HepG2 (cell line): ENCODE measurements at regions not wholly inside any gene's neighbourhood (a gene's known extent, or its start where the extent isn't known, plus 50 kb on each side); places are given as distances from the start of the nearest gene placed in this dataset.
A peak's percentile ranks its signal among the peaks of the same experiment; 100 is the strongest.

Experiments used
- ATAC-seq: fragments of 200-7000 bp; cut with Tn5 transposase; 3 replicates; pipeline ENCODE4 v1.9.1; 2020; ENCODE audit warnings: mild to moderate bottlenecking, moderate library complexity
- BruUV-seq: library from RNA; stranded (reverse); fragments of 400-500 nt; replicated peaks from 2 replicates; lab custom pipeline; 2021; lab: Mats Ljungman, UMichigan
- CTCF ChIA-PET: fragments of 300-600 bp; formaldehyde crosslinking; extraction: SDS; loops from one replicate; lab custom pipeline; 2021; ENCODE audit warnings: low total read pairs, inconsistent platforms, low intra/inter-chr PET ratio; lab: Yijun Ruan, JAX
- POLR2A ChIA-PET: fragments of 350-600 bp; sonication (Branson Sonifier 250); formaldehyde crosslinking; loops from one replicate; lab custom pipeline; 2020; ENCODE audit warnings: antibody characterized with exemption, inconsistent platforms; lab: Yijun Ruan, JAX
- DNase-seq: peaks from one replicate; pipeline ENCODE4 v3.0.0-alpha.2; 2015; ENCODE audit warnings: low spot score
- FAIRE-seq: peaks from 3 replicates; lab custom pipeline; 2011; peaks lifted over from hg19 to GRCh38; lab: Jason Lieb, UNC
- H2AFZ ChIP-seq: one replicate; pipeline ENCODE4 v1.6.1; 2011; ENCODE audit warnings: low read length, inconsistent platforms
- H3K27ac ChIP-seq: fragments of 300-600 bp; 3 replicates; pipeline ENCODE4 v1.8.0; 2011; ENCODE audit warnings: mixed run types, mild to moderate bottlenecking, mixed read lengths, low read length, inconsistent platforms; ENCODE audit not compliant: insufficient read depth; ENCODE audit errors: extremely low read length
- H3K27me3 ChIP-seq, 2 experiments: fragments of 200-600 bp in 1 of 2; 2 replicates in 1 of 2; 3 replicates in 1 of 2; pipeline versions ENCODE4 v1.6.0 to v1.8.0; 2011; ENCODE audit warnings: low read length in 2 of 2, mild to moderate bottlenecking in 2 of 2, moderate library complexity in 2 of 2, inconsistent platforms in 1 of 2; ENCODE audit not compliant: insufficient read depth in 2 of 2, control insufficient read depth in 1 of 2
- H3K36me3 ChIP-seq, 2 experiments: fragments of 200-600 bp in 1 of 2; replicated peaks in 1 of 2; 2 replicates in 1 of 2; 3 replicates in 1 of 2; pipeline versions ENCODE4 v1.5.1 to v1.8.0; 2011; ENCODE audit warnings: low read length in 2 of 2, inconsistent platforms in 1 of 2; ENCODE audit not compliant: insufficient read depth in 2 of 2, control insufficient read depth in 1 of 2
- H3K4me1 ChIP-seq: 2 replicates; pipeline ENCODE4 v1.5.1; 2012; ENCODE audit warnings: low read length, inconsistent platforms; ENCODE audit not compliant: insufficient read depth
- H3K4me2 ChIP-seq: 2 replicates; pipeline ENCODE4 v1.6.0; 2011; ENCODE audit warnings: low read depth, low read length, inconsistent platforms
- H3K4me3 ChIP-seq, 3 experiments: fragments of 200-600 bp in 1 of 3; sonication (generic), shearing (Covaris generic) in 1 of 3; replicated peaks in 1 of 3; 2 replicates each; pipeline ENCODE4 v1.5.1; 2011 to 2016; ENCODE audit warnings: low read length in 3 of 3, inconsistent platforms in 2 of 3, low read depth in 2 of 3, mild to moderate bottlenecking in 2 of 3, control low read depth in 1 of 3, mixed read lengths in 1 of 3; ENCODE audit not compliant: insufficient read depth in 1 of 3
- H3K79me2 ChIP-seq: one replicate; pipeline ENCODE4 v1.6.1; 2011; ENCODE audit warnings: low read length, inconsistent platforms; ENCODE audit not compliant: insufficient read depth
- H3K9ac ChIP-seq: 2 replicates; pipeline ENCODE4 v1.6.0; 2011; ENCODE audit warnings: mild to moderate bottlenecking, low read depth, low read length, inconsistent platforms; ENCODE audit not compliant: insufficient read depth
- H3K9me3 ChIP-seq: 2 replicates; pipeline ENCODE4 v1.5.1; 2012; ENCODE audit warnings: mild to moderate bottlenecking, low read length
- H4K20me1 ChIP-seq: 2 replicates; pipeline ENCODE4 v1.6.0; 2011; ENCODE audit warnings: inconsistent platforms, mild to moderate bottlenecking, low read length, moderate library complexity; ENCODE audit not compliant: insufficient read depth
- HDAC6 ChIP-seq: fragments of 200-600 bp; sonication (generic); IDR thresholded peaks from 2 replicates; pipeline ENCODE4 v1.7.0; 2017; ENCODE audit warnings: mild to moderate bottlenecking, antibody characterized with exemption, low read length, low read depth
- NONO ChIP-seq, 2 experiments: fragments of 450-650 bp in 1 of 2; sonication (generic) in 1 of 2; formaldehyde crosslinking in 1 of 2; IDR thresholded peaks in 1 of 2; conservative IDR thresholded peaks in 1 of 2; 2 replicates each; pipeline versions ENCODE4 v1.6.1 to v1.8.0; 2017 to 2022; ENCODE audit warnings: mild to moderate bottlenecking in 1 of 2, missing genetic modification reagents in 1 of 2, moderate library complexity in 1 of 2
- RBAK ChIP-seq: sonication (generic); formaldehyde crosslinking; IDR thresholded peaks from 2 replicates; pipeline ENCODE4 v1.5.1; 2020; ENCODE audit warnings: mild to moderate bottlenecking, missing genetic modification reagents
- SKI ChIP-seq: fragments of 450-650 bp; IDR thresholded peaks from one replicate; pipeline ENCODE4 v1.6.1; 2018; ENCODE audit warnings: mild to moderate bottlenecking; ENCODE audit not compliant: partially characterized antibody
- SP4 ChIP-seq: sonication (generic); formaldehyde crosslinking; IDR thresholded peaks from 2 replicates; pipeline ENCODE4 v1.8.1; 2023; ENCODE audit warnings: mild to moderate bottlenecking, missing genetic modification reagents
- ZNF253 ChIP-seq: sonication (generic); formaldehyde crosslinking; IDR thresholded peaks from 2 replicates; pipeline ENCODE4 v1.8.0; 2022; ENCODE audit warnings: mild to moderate bottlenecking, missing genetic modification reagents, borderline replicate concordance
- ZNF570 ChIP-seq: sonication (generic); formaldehyde crosslinking; IDR thresholded peaks from 2 replicates; pipeline ENCODE4 v1.4.0; 2020; ENCODE audit warnings: mild to moderate bottlenecking, missing genetic modification reagents, borderline replicate concordance
- WGBS: methylation state at CpG from one replicate; pipeline ENCODE4 v1.1.6; 2017; ENCODE audit warnings: low lambda C conversion rate; 5-methylcytosine and 5-hydroxymethylcytosine counted together
- in situ Hi-C: cut with HindIII; loops from 2 replicates; pipeline ENCODE4 v1.10.0; 2017; ENCODE audit warnings: low pct_unique_long_range_greater_than_20kb; ENCODE audit not compliant: extremely low pct_ligation_motif_present
- intact Hi-C: fragments of 100-400 bp; cut with micrococcal nuclease; formaldehyde crosslinking; loops from one replicate; pipeline ENCODE4 v1.10.0; 2022; ENCODE audit not compliant: unreplicated experiment
- TF ChIP-seq, protein P1 (sequence below): IDR thresholded peaks from 2 replicates; pipeline ENCODE4 v1.6.1; 2016; ENCODE audit warnings: missing compliant biosample characterization, missing genetic modification reagents, borderline replicate concordance
- TF ChIP-seq, protein P2 (sequence below): sonication (generic); formaldehyde crosslinking; IDR thresholded peaks from 2 replicates; pipeline ENCODE4; 2020; ENCODE audit warnings: missing genetic modification reagents, mild to moderate bottlenecking, borderline replicate concordance
- TF ChIP-seq, protein P3 (sequence below): sonication (generic); formaldehyde crosslinking; IDR thresholded peaks from 2 replicates; pipeline ENCODE4 v1.5.0; 2020; ENCODE audit warnings: mild to moderate bottlenecking, missing genetic modification reagents, moderate library complexity
- TF ChIP-seq, protein P4 (sequence below): sonication (generic); formaldehyde crosslinking; conservative IDR thresholded peaks from 2 replicates; pipeline ENCODE4 v1.4.0; 2020; ENCODE audit warnings: missing genetic modification reagents

DNA sequence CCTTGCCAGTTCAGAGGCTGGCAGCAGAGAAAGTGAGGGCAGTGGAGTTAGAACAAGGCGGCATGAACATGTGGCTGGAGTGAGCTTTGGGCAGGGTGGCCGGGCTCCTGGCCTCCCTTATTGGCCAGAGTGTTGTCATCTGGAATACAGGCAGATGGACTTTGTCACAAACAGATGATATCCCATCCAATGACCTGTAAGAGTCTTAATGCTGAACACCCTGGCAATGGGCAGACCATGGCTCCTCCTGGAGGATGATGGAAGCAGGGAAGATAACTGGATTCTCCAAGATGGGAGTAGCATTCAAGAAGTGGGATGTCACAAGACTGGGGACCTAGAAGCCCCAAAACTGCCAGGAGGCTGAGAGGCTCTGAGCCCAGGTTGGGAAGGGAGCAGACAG is 242.1 kb downstream of the MAFB start:
- H2AFZ ChIP-seq: no peak overlapping the region
- no peak overlapping the region for H3K9ac ChIP-seq
- H4K20me1 ChIP-seq: no peaks in the 10 kb centered on the region
- no peaks in the 10 kb centered on the region for H3K4me1 ChIP-seq
- peak; percentile 46 for ATAC-seq
- no peaks in the 10 kb centered on the region for H3K36me3 ChIP-seq
- intact Hi-C loops (no loop called here), in situ Hi-C loops (no loop called here)
- no peak overlapping the region for H3K4me3 ChIP-seq
- ChIA-PET CTCF (no interaction called here), POLR2A (no interaction called here)
- DNase-seq: no peak
- TF ChIP-seq, protein P1, sequence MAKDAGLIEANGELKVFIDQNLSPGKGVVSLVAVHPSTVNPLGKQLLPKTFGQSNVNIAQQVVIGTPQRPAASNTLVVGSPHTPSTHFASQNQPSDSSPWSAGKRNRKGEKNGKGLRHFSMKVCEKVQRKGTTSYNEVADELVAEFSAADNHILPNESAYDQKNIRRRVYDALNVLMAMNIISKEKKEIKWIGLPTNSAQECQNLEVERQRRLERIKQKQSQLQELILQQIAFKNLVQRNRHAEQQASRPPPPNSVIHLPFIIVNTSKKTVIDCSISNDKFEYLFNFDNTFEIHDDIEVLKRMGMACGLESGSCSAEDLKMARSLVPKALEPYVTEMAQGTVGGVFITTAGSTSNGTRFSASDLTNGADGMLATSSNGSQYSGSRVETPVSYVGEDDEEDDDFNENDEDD: no peak
- no peak for TF ChIP-seq NONO (IDR thresholded peaks at IDR 0.05)
- no peak for TF ChIP-seq NONO (CRISPR knock-in tag; conservative IDR thresholded peaks at IDR 0.05)
- TF ChIP-seq RBAK (CRISPR knock-in tag): no peak
- TF ChIP-seq, protein P2, sequence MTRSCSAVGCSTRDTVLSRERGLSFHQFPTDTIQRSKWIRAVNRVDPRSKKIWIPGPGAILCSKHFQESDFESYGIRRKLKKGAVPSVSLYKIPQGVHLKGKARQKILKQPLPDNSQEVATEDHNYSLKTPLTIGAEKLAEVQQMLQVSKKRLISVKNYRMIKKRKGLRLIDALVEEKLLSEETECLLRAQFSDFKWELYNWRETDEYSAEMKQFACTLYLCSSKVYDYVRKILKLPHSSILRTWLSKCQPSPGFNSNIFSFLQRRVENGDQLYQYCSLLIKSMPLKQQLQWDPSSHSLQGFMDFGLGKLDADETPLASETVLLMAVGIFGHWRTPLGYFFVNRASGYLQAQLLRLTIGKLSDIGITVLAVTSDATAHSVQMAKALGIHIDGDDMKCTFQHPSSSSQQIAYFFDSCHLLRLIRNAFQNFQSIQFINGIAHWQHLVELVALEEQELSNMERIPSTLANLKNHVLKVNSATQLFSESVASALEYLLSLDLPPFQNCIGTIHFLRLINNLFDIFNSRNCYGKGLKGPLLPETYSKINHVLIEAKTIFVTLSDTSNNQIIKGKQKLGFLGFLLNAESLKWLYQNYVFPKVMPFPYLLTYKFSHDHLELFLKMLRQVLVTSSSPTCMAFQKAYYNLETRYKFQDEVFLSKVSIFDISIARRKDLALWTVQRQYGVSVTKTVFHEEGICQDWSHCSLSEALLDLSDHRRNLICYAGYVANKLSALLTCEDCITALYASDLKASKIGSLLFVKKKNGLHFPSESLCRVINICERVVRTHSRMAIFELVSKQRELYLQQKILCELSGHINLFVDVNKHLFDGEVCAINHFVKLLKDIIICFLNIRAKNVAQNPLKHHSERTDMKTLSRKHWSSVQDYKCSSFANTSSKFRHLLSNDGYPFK: no peak
- TF ChIP-seq SP4 (CRISPR knock-in tag): no peak
- TF ChIP-seq, protein P3, sequence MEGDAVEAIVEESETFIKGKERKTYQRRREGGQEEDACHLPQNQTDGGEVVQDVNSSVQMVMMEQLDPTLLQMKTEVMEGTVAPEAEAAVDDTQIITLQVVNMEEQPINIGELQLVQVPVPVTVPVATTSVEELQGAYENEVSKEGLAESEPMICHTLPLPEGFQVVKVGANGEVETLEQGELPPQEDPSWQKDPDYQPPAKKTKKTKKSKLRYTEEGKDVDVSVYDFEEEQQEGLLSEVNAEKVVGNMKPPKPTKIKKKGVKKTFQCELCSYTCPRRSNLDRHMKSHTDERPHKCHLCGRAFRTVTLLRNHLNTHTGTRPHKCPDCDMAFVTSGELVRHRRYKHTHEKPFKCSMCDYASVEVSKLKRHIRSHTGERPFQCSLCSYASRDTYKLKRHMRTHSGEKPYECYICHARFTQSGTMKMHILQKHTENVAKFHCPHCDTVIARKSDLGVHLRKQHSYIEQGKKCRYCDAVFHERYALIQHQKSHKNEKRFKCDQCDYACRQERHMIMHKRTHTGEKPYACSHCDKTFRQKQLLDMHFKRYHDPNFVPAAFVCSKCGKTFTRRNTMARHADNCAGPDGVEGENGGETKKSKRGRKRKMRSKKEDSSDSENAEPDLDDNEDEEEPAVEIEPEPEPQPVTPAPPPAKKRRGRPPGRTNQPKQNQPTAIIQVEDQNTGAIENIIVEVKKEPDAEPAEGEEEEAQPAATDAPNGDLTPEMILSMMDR (CRISPR knock-in tag): no peak
- no peak for TF ChIP-seq SKI
- TF ChIP-seq, protein P4, sequence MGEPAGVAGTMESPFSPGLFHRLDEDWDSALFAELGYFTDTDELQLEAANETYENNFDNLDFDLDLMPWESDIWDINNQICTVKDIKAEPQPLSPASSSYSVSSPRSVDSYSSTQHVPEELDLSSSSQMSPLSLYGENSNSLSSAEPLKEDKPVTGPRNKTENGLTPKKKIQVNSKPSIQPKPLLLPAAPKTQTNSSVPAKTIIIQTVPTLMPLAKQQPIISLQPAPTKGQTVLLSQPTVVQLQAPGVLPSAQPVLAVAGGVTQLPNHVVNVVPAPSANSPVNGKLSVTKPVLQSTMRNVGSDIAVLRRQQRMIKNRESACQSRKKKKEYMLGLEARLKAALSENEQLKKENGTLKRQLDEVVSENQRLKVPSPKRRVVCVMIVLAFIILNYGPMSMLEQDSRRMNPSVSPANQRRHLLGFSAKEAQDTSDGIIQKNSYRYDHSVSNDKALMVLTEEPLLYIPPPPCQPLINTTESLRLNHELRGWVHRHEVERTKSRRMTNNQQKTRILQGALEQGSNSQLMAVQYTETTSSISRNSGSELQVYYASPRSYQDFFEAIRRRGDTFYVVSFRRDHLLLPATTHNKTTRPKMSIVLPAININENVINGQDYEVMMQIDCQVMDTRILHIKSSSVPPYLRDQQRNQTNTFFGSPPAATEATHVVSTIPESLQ (CRISPR knock-in tag): no peak
- no peak for TF ChIP-seq ZNF253 (CRISPR knock-in tag)
- no peak for TF ChIP-seq HDAC6
- TF ChIP-seq ZNF570 (CRISPR knock-in tag): no peak
- no peak overlapping the region for H3K27ac ChIP-seq
- H3K4me2 ChIP-seq: no peak overlapping the region
- no peaks in the 10 kb centered on the region for H3K9me3 ChIP-seq
- FAIRE-seq: no peak
- BruUV-seq: no TSS peak
- no peaks in the 10 kb centered on the region for H3K79me2 ChIP-seq
- no peaks in the 10 kb centered on the region for H3K27me3 ChIP-seq
- 33% methylated on average over 2 of the region's 2 CpGs for WGBS
